WI38 (cell line): ENCODE measurements at regions not wholly inside any gene's neighbourhood (a gene's known extent, or its start where the extent isn't known, plus 50 kb on each side); places are given as distances from the start of the nearest gene placed in this dataset.

Source experiments
- H3K4me3 ChIP-seq: 2 replicates; pipeline ENCODE4 v1.5.1; 2011; ENCODE audit warnings: low read depth, mild to moderate bottlenecking, control low read depth, low read length
- TF ChIP-seq, protein P1 (sequence below): IDR thresholded peaks from 2 replicates; pipeline ENCODE4 v1.5.1; 2012; ENCODE audit warnings: low read depth, mild to moderate bottlenecking, control low read depth, low read length

GRCh38 chr1:110765640-110766335, 91.0 kb upstream of the KCNA3 start:
- H3K4me3 ChIP-seq, result no peak overlapping the region
- TF ChIP-seq, protein P1, sequence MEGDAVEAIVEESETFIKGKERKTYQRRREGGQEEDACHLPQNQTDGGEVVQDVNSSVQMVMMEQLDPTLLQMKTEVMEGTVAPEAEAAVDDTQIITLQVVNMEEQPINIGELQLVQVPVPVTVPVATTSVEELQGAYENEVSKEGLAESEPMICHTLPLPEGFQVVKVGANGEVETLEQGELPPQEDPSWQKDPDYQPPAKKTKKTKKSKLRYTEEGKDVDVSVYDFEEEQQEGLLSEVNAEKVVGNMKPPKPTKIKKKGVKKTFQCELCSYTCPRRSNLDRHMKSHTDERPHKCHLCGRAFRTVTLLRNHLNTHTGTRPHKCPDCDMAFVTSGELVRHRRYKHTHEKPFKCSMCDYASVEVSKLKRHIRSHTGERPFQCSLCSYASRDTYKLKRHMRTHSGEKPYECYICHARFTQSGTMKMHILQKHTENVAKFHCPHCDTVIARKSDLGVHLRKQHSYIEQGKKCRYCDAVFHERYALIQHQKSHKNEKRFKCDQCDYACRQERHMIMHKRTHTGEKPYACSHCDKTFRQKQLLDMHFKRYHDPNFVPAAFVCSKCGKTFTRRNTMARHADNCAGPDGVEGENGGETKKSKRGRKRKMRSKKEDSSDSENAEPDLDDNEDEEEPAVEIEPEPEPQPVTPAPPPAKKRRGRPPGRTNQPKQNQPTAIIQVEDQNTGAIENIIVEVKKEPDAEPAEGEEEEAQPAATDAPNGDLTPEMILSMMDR, result peak; percentile 50

- TF ChIP-seq, protein P1, result no peak
- no peak overlapping the region for H3K4me3 ChIP-seq
Measured at GRCh38 chr1:110763149-110763548, 88.4 kb upstream of the KCNA3 start.

GRCh38 chr1:110760321-110760720, 85.6 kb upstream of the KCNA3 start:
- TF ChIP-seq, protein P1, result no peak

DNA sequence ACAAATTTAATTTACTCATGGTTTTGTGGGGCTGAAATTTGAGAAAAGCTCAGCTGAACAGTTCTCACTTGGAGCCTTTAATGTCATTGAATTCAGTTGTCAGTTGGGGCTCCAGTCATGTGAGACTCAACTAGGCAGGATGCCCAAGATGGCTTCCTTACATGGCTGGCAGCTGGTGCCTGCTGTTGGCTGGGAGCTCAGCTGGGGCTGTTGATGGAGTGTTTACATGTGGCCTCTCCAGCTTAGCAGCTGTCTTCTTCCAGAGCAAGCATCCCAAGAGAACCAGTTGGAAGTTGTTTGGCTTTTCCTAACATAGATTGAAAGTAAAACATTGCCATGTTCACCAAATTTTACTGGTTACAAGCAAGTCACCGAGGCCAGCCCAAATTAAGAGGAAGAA, 81.8 kb upstream of the KCNA3 start:
- H3K4me3 ChIP-seq, result no peak overlapping the region
- TF ChIP-seq, protein P1, result no peak

More at GRCh38 chr1:110760321-110760720, 85.6 kb upstream of the KCNA3 start:
- H3K4me3 ChIP-seq, result no peak overlapping the region

- TF ChIP-seq, protein P1, result no peak
- no peak overlapping the region for H3K4me3 ChIP-seq
Measured at GRCh38 chr1:110752941-110753725, 78.4 kb upstream of the KCNA3 start.

DNA sequence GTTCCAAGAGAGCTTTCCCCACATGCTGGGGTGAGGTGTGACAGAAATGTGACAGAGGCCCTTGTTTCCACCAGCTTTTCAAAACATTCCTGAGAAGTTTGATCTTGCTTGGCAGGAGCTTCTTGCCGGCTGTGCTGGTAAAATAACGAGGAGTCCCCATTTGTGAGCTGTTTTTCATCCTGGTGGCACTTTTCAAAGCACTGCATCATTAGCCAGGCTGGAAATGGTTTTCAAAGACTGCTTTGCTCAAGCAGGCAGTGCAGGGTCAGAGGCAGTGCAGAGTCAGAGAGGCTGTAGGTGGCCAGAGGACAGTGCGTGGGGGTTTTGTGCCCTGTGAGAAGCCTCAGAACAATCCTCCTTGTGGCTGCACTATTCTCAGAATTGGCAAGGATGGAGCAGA, 75.8 kb upstream of the KCNA3 start:
- H3K4me3 ChIP-seq, result no peak overlapping the region
- TF ChIP-seq, protein P1, result no peak

- TF ChIP-seq, protein P1, result no peak
- H3K4me3 ChIP-seq, result no peak overlapping the region
Measured at GRCh38 chr1:110749960-110750359, 75.2 kb upstream of the KCNA3 start.
